H1 (cell line): ENCODE measurements at regions not wholly inside any gene's neighbourhood (a gene's known extent, or its start where the extent isn't known, plus 50 kb on each side); places are given as distances from the start of the nearest gene placed in this dataset.

ENCODE experiments used
- BACH1 ChIP-seq: IDR thresholded peaks from 2 replicates; pipeline ENCODE4 v1.6.1; 2012; ENCODE audit warnings: low read length, improper control_type of control experiment
- GABPA ChIP-seq: IDR thresholded peaks from 2 replicates; pipeline ENCODE4 v1.6.1; 2011; ENCODE audit warnings: mild to moderate bottlenecking, low read length, moderate library complexity, borderline replicate concordance; ENCODE audit not compliant: insufficient read depth
- NANOG ChIP-seq: IDR thresholded peaks from 2 replicates; pipeline ENCODE4 v1.6.1; 2011; ENCODE audit warnings: low read length, low read depth, mild to moderate bottlenecking, inconsistent platforms; ENCODE audit not compliant: insufficient read depth, poor library complexity, severe bottlenecking
- POLR2A ChIP-seq, 2 experiments: IDR thresholded peaks; 1 replicate in 1 of 2; 2 replicates in 1 of 2; pipeline ENCODE4 v1.6.1; 2011; ENCODE audit warnings: low read depth in 2 of 2, low read length in 2 of 2, mild to moderate bottlenecking in 2 of 2; ENCODE audit errors: control extremely low read depth in 1 of 2
- SIRT6 ChIP-seq: IDR thresholded peaks from one replicate; pipeline ENCODE4 v1.7.1; 2012; ENCODE audit warnings: low read length, inconsistent platforms
- SP1 ChIP-seq: IDR thresholded peaks from 2 replicates; pipeline ENCODE4 v1.6.1; 2011; ENCODE audit warnings: low read depth, low read length
- SUZ12 ChIP-seq: fragments of 200-600 bp; sonication (generic); IDR thresholded peaks from 2 replicates; pipeline ENCODE4 v1.6.1; 2012; ENCODE audit warnings: mild to moderate bottlenecking, inconsistent platforms, low read length, moderate library complexity, mixed read lengths
- TAF1 ChIP-seq: IDR thresholded peaks from 2 replicates; pipeline ENCODE4 v1.6.1; 2011; ENCODE audit warnings: mild to moderate bottlenecking, low read depth, low read length

GRCh38 chr2:238730001-238730669 is 117.8 kb upstream of the TWIST2 start (continued):
- TF ChIP-seq SP1 (no peak), GABPA (no peak), SIRT6 (no peak), POLR2A (IDR thresholded peaks at IDR 0.05; ENCODE audit: control extremely low read depth in 1 of 2, low read depth in 2 of 2, low read length in 2 of 2) (no peak), BACH1 (no peak), TAF1 (no peak), SUZ12 (no peak), NANOG (no peak)
